WERI-Rb-1 (cell line): ENCODE measurements at regions not wholly inside any gene's neighbourhood (a gene's known extent, or its start where the extent isn't known, plus 50 kb on each side); places are given as distances from the start of the nearest gene placed in this dataset.
"Not testable (repeated sequence)": the region's sequence is repeated elsewhere in the genome, so short reads cannot be mapped to it uniquely, and the experiment has no call there.

Source experiments
- DNase-seq: peaks from one replicate; pipeline ENCODE4 v3.0.0-alpha.2; 2020
- H3K27ac ChIP-seq: fragments of 250-450 bp; sonication (Bioruptor Pico); 2 replicates; pipeline ENCODE4 v1.5.1; 2020; ENCODE audit warnings: mild to moderate bottlenecking, moderate library complexity
- H3K27me3 ChIP-seq: fragments of 250-450 bp; sonication (Bioruptor Pico); 2 replicates; pipeline ENCODE4 v1.5.1; 2021; ENCODE audit warnings: mild to moderate bottlenecking, low read depth, moderate library complexity; ENCODE audit not compliant: insufficient read depth, severe bottlenecking
- H3K36me3 ChIP-seq: fragments of 250-450 bp; sonication (Bioruptor Pico); 2 replicates; pipeline ENCODE4 v1.5.1; 2020; ENCODE audit warnings: mild to moderate bottlenecking, moderate library complexity
- H3K4me3 ChIP-seq: 2 replicates; pipeline ENCODE4 v1.5.1; 2011; ENCODE audit warnings: low read depth, mild to moderate bottlenecking, control low read depth, low read length
- H3K9me3 ChIP-seq: fragments of 250-450 bp; sonication (Bioruptor Pico); 2 replicates; pipeline ENCODE4 v1.5.1; 2021; ENCODE audit warnings: mild to moderate bottlenecking, moderate library complexity; ENCODE audit not compliant: severe bottlenecking
- TF ChIP-seq, protein P1 (sequence below): IDR thresholded peaks from 2 replicates; pipeline ENCODE4 v1.5.1; 2011; ENCODE audit warnings: low read depth, mild to moderate bottlenecking, control low read depth, inconsistent platforms, low read length

DNA sequence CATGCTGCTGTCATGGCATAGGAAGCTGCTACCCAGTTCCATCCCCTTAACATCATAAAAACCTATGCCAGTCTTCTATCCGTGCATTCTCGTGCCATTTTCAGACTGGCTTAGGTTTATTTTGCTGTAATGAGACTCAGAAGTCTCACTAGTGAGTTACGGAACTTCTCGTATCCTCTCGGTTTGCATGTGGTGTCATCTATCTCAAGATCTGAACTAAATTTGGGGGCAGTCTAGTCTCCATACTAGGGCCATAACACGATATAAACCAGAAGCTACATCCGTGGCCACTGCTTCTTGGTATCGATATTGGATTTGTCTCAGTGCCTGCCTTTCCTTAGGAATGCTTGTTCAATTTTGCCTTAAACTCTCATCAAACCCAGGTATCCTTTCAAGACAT lies 771.2 kb upstream of the CDH10 start:
- no peaks in the 10 kb centered on the region for H3K9me3 ChIP-seq
- H3K27me3 ChIP-seq, result no peaks in the 10 kb centered on the region
- TF ChIP-seq, protein P1, sequence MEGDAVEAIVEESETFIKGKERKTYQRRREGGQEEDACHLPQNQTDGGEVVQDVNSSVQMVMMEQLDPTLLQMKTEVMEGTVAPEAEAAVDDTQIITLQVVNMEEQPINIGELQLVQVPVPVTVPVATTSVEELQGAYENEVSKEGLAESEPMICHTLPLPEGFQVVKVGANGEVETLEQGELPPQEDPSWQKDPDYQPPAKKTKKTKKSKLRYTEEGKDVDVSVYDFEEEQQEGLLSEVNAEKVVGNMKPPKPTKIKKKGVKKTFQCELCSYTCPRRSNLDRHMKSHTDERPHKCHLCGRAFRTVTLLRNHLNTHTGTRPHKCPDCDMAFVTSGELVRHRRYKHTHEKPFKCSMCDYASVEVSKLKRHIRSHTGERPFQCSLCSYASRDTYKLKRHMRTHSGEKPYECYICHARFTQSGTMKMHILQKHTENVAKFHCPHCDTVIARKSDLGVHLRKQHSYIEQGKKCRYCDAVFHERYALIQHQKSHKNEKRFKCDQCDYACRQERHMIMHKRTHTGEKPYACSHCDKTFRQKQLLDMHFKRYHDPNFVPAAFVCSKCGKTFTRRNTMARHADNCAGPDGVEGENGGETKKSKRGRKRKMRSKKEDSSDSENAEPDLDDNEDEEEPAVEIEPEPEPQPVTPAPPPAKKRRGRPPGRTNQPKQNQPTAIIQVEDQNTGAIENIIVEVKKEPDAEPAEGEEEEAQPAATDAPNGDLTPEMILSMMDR, result no peak
- DNase-seq, result no peak
- no peaks in the 10 kb centered on the region for H3K36me3 ChIP-seq
- no peak overlapping the region for H3K4me3 ChIP-seq
- no peak overlapping the region for H3K27ac ChIP-seq

- Histone ChIP-seq H3K4me3 (no peak overlapping the region), H3K36me3 (no peaks in the 10 kb centered on the region), H3K9me3 (no peaks in the 10 kb centered on the region), H3K27ac (no peak overlapping the region), H3K27me3 (no peaks in the 10 kb centered on the region)
- no peak for DNase-seq
- TF ChIP-seq, protein P1, result no peak
Measured at GRCh38 chr5:25414742-25415141, 770.0 kb upstream of the CDH10 start.

DNA sequence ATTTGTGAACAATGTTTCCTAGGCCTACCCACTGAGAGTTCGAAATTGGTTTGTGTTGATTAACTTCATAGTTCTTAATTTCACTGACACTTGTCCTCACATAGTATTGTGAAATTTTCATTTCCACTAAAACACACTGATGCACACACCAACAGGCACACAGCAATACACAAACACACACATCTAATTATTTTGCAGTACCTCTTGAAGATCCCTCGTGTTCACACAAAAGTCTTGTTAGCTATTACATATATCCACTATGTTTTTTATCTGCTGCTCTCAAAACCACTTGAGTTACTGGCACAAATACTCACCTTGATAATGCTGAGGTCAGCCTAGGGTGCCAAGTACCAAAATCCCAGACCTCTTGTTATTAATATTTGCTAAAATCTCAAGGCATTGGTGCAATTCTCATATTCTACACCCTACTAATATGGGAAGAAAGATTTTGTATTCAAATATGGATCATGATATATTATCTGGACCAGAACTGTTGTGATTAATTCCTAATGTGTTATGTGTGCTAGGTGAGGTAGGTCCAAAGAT lies 767.4 kb upstream of the CDH10 start:
- Histone ChIP-seq H3K4me3 (no peak overlapping the region), H3K27me3 (no peaks in the 10 kb centered on the region), H3K9me3 (no peaks in the 10 kb centered on the region), H3K27ac (no peak overlapping the region), H3K36me3 (no peaks in the 10 kb centered on the region)
- DNase-seq, result no peak
- TF ChIP-seq, protein P1, result no peak

DNA sequence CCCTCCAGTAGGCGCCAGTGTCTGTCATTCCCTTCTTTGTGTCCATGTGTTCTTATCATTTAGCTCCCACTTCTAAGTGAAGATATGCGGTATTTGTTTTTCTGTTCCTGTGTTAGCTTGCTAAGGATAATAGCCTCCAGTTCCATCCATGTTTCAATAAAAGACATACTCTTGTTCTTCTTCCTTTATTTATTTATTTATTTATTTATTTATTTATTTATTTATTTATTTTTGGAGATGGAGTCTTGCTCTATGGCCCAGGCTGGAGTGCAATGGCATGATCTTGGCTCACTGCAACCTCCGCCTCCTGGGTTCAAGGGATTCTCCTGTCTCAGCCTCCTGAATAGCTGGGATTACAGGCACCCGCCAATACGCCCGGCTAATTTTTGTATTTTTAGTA lies 762.6 kb upstream of the CDH10 start:
- H3K4me3 ChIP-seq, H3K9me3 ChIP-seq, DNase-seq, H3K27ac ChIP-seq, H3K27me3 ChIP-seq, H3K36me3 ChIP-seq: not testable (repeated sequence)

- DNase-seq, result no peak
- H3K27ac ChIP-seq, result no peak overlapping the region
- TF ChIP-seq, protein P1, result no peak
- no peaks in the 10 kb centered on the region for H3K9me3 ChIP-seq
- no peak overlapping the region for H3K4me3 ChIP-seq
- no peaks in the 10 kb centered on the region for H3K36me3 ChIP-seq
- H3K27me3 ChIP-seq, result no peaks in the 10 kb centered on the region
Measured at GRCh38 chr5:25405850-25406249, 761.1 kb upstream of the CDH10 start.

GRCh38 chr5:25399878-25400480 lies 755.2 kb upstream of the CDH10 start:
- no peak overlapping the region for H3K27ac ChIP-seq
- TF ChIP-seq, protein P1, result no peak
- H3K4me3 ChIP-seq, result no peak overlapping the region
- H3K36me3 ChIP-seq, result no peaks in the 10 kb centered on the region
- H3K27me3 ChIP-seq, result no peaks in the 10 kb centered on the region
- no peaks in the 10 kb centered on the region for H3K9me3 ChIP-seq
- no peak for DNase-seq
